LNCAP (cell line): ENCODE measurements at regions not wholly inside any gene's neighbourhood (a gene's known extent, or its start where the extent isn't known, plus 50 kb on each side); places are given as distances from the start of the nearest gene placed in this dataset.
A peak's percentile ranks its signal among the peaks of the same experiment; 100 is the strongest.

ENCODE experiments used
- CTCF ChIP-seq: fragments of 450-650 bp; IDR thresholded peaks from 2 replicates; pipeline ENCODE4 v1.5.1; 2017; ENCODE audit warnings: mild to moderate bottlenecking

- peak; percentile 58 for TF ChIP-seq CTCF
Measured at GRCh38 chr1:47527653-47528272, 89.9 kb downstream of the FOXD2 start.

GRCh38 chr1:47529520-47530098 lies 91.8 kb downstream of the FOXD2 start:
- TF ChIP-seq CTCF: peak; percentile 59; the same call in 1 of the 2 replicates

- no peak for TF ChIP-seq CTCF
Measured at GRCh38 chr1:47532921-47533792, 95.3 kb downstream of the FOXD2 start.

GRCh38 chr1:47533793-47534328 lies 96.0 kb downstream of the FOXD2 start:
- TF ChIP-seq CTCF: no peak

GRCh38 chr1:47534436-47534835 lies 96.6 kb downstream of the FOXD2 start:
- TF ChIP-seq CTCF: no peak

GRCh38 chr1:47536646-47537118 lies 98.8 kb downstream of the FOXD2 start:
- no peak for TF ChIP-seq CTCF

GRCh38 chr1:47537268-47537667 lies 99.4 kb downstream of the FOXD2 start:
- no peak for TF ChIP-seq CTCF
